ENCODE measurements at regions not wholly inside any gene's neighbourhood (a gene's known extent, or its start where the extent isn't known, plus 50 kb on each side); places are given as distances from the start of the nearest gene placed in this dataset.

- intact Hi-C loops (cut with DNase I; ENCODE audit: low total_unique reads) = no loop called here
- Histone ChIP-seq H3K4me3 (no peak overlapping the region), H3K9me3 (no peaks in the 10 kb centered on the region), H3K27ac (no peak overlapping the region), H3K36me3 (no peaks in the 10 kb centered on the region), H3K4me1 (no peaks in the 10 kb centered on the region), H3K27me3 (no peaks in the 10 kb centered on the region)
- no peak for TF ChIP-seq CTCF (IDR thresholded peaks at IDR 0.05 in 4 of 5, conservative IDR thresholded peaks at IDR 0.05 in 1 of 5)
- TF ChIP-seq POLR2A (IDR thresholded peaks at IDR 0.05) = no peak
- ATAC-seq (no peak), DNase-seq (no peak)
- in situ Hi-C loops (cut with MboI; ENCODE audit: low sequenced_read_pairs in 4 of 4) = loop anchor here in 1 of 4 donors (25.0 kb wide), 1 partner anchor 104 kb away; no protein-coding TSS in a partner anchor
These were observed 92.2 kb upstream of the RAD23B start for GRCh38 chr9:107190936-107191290.

- no peak for TF ChIP-seq CTCF (IDR thresholded peaks at IDR 0.05 in 4 of 5, conservative IDR thresholded peaks at IDR 0.05 in 1 of 5)
- no peak for TF ChIP-seq POLR2A (IDR thresholded peaks at IDR 0.05)
- intact Hi-C loops (cut with DNase I; ENCODE audit: low total_unique reads) = no loop called here
- in situ Hi-C loops (cut with MboI; ENCODE audit: low sequenced_read_pairs in 4 of 4) = loop anchor here in 1 of 4 donors (25.0 kb wide), 1 partner anchor 106 kb away; no protein-coding TSS in a partner anchor
- Histone ChIP-seq H3K9me3 (no peaks in the 10 kb centered on the region), H3K4me3 (no peak overlapping the region), H3K27me3 (no peaks in the 10 kb centered on the region), H3K4me1 (no peaks in the 10 kb centered on the region), H3K27ac (no peak overlapping the region), H3K36me3 (no peaks in the 10 kb centered on the region)
- ATAC-seq (no peak), DNase-seq (no peak)
These were observed 89.8 kb upstream of the RAD23B start for GRCh38 chr9:107193251-107193650.

- no peak overlapping the region for H3K27ac ChIP-seq
- TF ChIP-seq CTCF (IDR thresholded peaks at IDR 0.05 in 4 of 5, conservative IDR thresholded peaks at IDR 0.05 in 1 of 5) (no peak), POLR2A (IDR thresholded peaks at IDR 0.05) (no peak)
- intact Hi-C loops (cut with DNase I; ENCODE audit: low total_unique reads) = no loop called here
- ATAC-seq (no peak), DNase-seq (no peak)
- H3K9me3 ChIP-seq = no peaks in the 10 kb centered on the region
- in situ Hi-C loops (cut with MboI; ENCODE audit: low sequenced_read_pairs in 4 of 4) = loop anchor here in 1 of 4 donors (25.0 kb wide), 1 partner anchor 111 kb away; no protein-coding TSS in a partner anchor
- H3K4me3 ChIP-seq = no peak overlapping the region
- H3K27me3 ChIP-seq = no peaks in the 10 kb centered on the region
- H3K36me3 ChIP-seq = no peaks in the 10 kb centered on the region
- H3K4me1 ChIP-seq = no peaks in the 10 kb centered on the region
These were observed 84.4 kb upstream of the RAD23B start for GRCh38 chr9:107198718-107199117.

GRCh38 chr9:107208121-107208520 lies 75.0 kb upstream of the RAD23B start:
- H3K27ac ChIP-seq = no peak overlapping the region
- intact Hi-C loops (cut with DNase I; ENCODE audit: low total_unique reads) (no loop called here), in situ Hi-C loops (cut with MboI; ENCODE audit: low sequenced_read_pairs in 4 of 4) (no loop called here)
- H3K27me3 ChIP-seq = no peaks in the 10 kb centered on the region
- no peaks in the 10 kb centered on the region for H3K4me1 ChIP-seq
- DNase-seq (no peak), ATAC-seq (no peak)
- H3K4me3 ChIP-seq = no peak overlapping the region
- TF ChIP-seq CTCF (IDR thresholded peaks at IDR 0.05 in 4 of 5, conservative IDR thresholded peaks at IDR 0.05 in 1 of 5) (no peak), POLR2A (IDR thresholded peaks at IDR 0.05) (no peak)
- H3K36me3 ChIP-seq = no peaks in the 10 kb centered on the region
- H3K9me3 ChIP-seq = no peaks in the 10 kb centered on the region

- in situ Hi-C loops (cut with MboI; ENCODE audit: low sequenced_read_pairs in 4 of 4) = no loop called here
- H3K27me3 ChIP-seq = no peaks in the 10 kb centered on the region
- intact Hi-C loops (cut with DNase I; ENCODE audit: low total_unique reads) = no loop called here
These were observed 72.3 kb upstream of the RAD23B start for GRCh38 chr9:107210775-107211174.

More at GRCh38 chr9:107210775-107211174, 72.3 kb upstream of the RAD23B start:
- H3K36me3 ChIP-seq = no peaks in the 10 kb centered on the region
- DNase-seq = no peak
- TF ChIP-seq POLR2A (IDR thresholded peaks at IDR 0.05) = no peak
- no peak for TF ChIP-seq CTCF (IDR thresholded peaks at IDR 0.05 in 4 of 5, conservative IDR thresholded peaks at IDR 0.05 in 1 of 5)
- no peak for ATAC-seq
- peaks cover 0 to 6% of the 10 kb centered on the region in 2 donors for H3K4me1 ChIP-seq
- no peak overlapping the region for H3K27ac ChIP-seq
- no peak overlapping the region for H3K4me3 ChIP-seq
- no peaks in the 10 kb centered on the region for H3K9me3 ChIP-seq
